ENCODE measurements at regions not wholly inside any gene's neighbourhood (a gene's known extent, or its start where the extent isn't known, plus 50 kb on each side); places are given as distances from the start of the nearest gene placed in this dataset.

GRCh38 chr3:88626456-88627120 is 476.8 kb downstream of the C3orf38 start:
- no peak for TF ChIP-seq TAF1 (IDR thresholded peaks at IDR 0.05; ENCODE audit: borderline replicate concordance, low read depth, low read length)
- TF ChIP-seq POLR2AphosphoS5 (IDR thresholded peaks at IDR 0.05; ENCODE audit: low read depth, low read length): no peak

Measured in GM12892 (cell line).